Panc1 (cell line): ENCODE measurements at regions not wholly inside any gene's neighbourhood (a gene's known extent, or its start where the extent isn't known, plus 50 kb on each side); places are given as distances from the start of the nearest gene placed in this dataset.
A peak's percentile ranks its signal among the peaks of the same experiment; 100 is the strongest.

ENCODE experiments used
- ATAC-seq: fragments of 200-7000 bp; cut with Tn5 transposase; 2 replicates; pipeline ENCODE4 v1.9.1; 2020; ENCODE audit warnings: mild to moderate bottlenecking, moderate library complexity
- BruUV-seq: library from RNA; stranded (reverse); fragments of 400-500 nt; replicated peaks from 2 replicates; lab custom pipeline; 2021; lab: Mats Ljungman, UMichigan
- CTCF ChIA-PET: fragments of 300-600 bp; sonication (Branson Sonifier 250); formaldehyde crosslinking; loops from one replicate; lab custom pipeline; 2022; ENCODE audit warnings: antibody characterized with exemption; lab: Charles Lee
- POLR2A ChIA-PET: fragments of 300-600 bp; sonication (Branson Sonifier 250); formaldehyde crosslinking; loops from one replicate; lab custom pipeline; 2022; ENCODE audit warnings: antibody characterized with exemption; lab: Charles Lee
- DNase-seq: peaks from one replicate; pipeline ENCODE4 v3.0.0-alpha.2; 2010; ENCODE audit warnings: low read depth, low spot score
- H3K27ac ChIP-seq: 2 replicates; pipeline ENCODE4 v1.5.1; 2011; ENCODE audit warnings: mild to moderate bottlenecking, low read length, inconsistent platforms
- H3K27me3 ChIP-seq: fragments of 200-500 bp; sonication (Bioruptor generic); 2 replicates; pipeline ENCODE4 v1.6.0; 2014; ENCODE audit warnings: low read length, inconsistent platforms; ENCODE audit not compliant: control insufficient read depth, insufficient read depth
- H3K36me3 ChIP-seq: fragments of 200-500 bp; sonication (Bioruptor generic); 2 replicates; pipeline ENCODE4 v1.5.1; 2014; ENCODE audit warnings: inconsistent platforms, mild to moderate bottlenecking, low read length, moderate library complexity; ENCODE audit not compliant: control insufficient read depth, insufficient read depth
- H3K4me1 ChIP-seq: 2 replicates; pipeline ENCODE4 v1.5.1; 2011; ENCODE audit warnings: inconsistent platforms, mild to moderate bottlenecking, low read length, moderate library complexity; ENCODE audit not compliant: control insufficient read depth, insufficient read depth
- H3K4me3 ChIP-seq, 2 experiments: 2 replicates each; pipeline ENCODE4 v1.5.1; 2011 to 2012; ENCODE audit warnings: low read depth in 2 of 2, low read length in 2 of 2, mild to moderate bottlenecking in 2 of 2, inconsistent platforms in 1 of 2, moderate library complexity in 1 of 2
- H3K9me3 ChIP-seq: fragments of 200-500 bp; sonication (Bioruptor generic); 2 replicates; pipeline ENCODE4 v1.5.1; 2014; ENCODE audit warnings: low read depth, mild to moderate bottlenecking, inconsistent platforms, low read length, moderate library complexity; ENCODE audit not compliant: control insufficient read depth, insufficient read depth
- CTCF ChIP-seq: fragments of 450-650 bp; IDR thresholded peaks from 2 replicates; pipeline ENCODE4 v1.5.1; 2017; ENCODE audit warnings: mild to moderate bottlenecking
- POLR2AphosphoS5 ChIP-seq: IDR thresholded peaks from 2 replicates; pipeline ENCODE4 v1.6.1; 2012; ENCODE audit warnings: mild to moderate bottlenecking, low read depth, low read length, moderate library complexity
- REST ChIP-seq, 2 experiments: IDR thresholded peaks; 2 replicates each; pipeline ENCODE4 v1.6.1; 2011 to 2012; ENCODE audit warnings: low read depth in 2 of 2, control low read depth in 1 of 2, low read length in 1 of 2, mild to moderate bottlenecking in 1 of 2, moderate library complexity in 1 of 2; ENCODE audit not compliant: insufficient read depth in 1 of 2
- SIN3A ChIP-seq: IDR thresholded peaks from 2 replicates; pipeline ENCODE4 v1.6.1; 2012; ENCODE audit warnings: low read depth, mild to moderate bottlenecking, low read length, moderate library complexity, borderline replicate concordance; ENCODE audit not compliant: insufficient read depth
- TCF7L2 ChIP-seq: IDR thresholded peaks from 2 replicates; pipeline ENCODE4 v1.6.1; 2011; ENCODE audit warnings: mild to moderate bottlenecking, low read depth, low read length, inconsistent platforms
- in situ Hi-C: cut with HindIII; loops from 2 replicates; pipeline ENCODE4 v1.10.0; 2016; ENCODE audit warnings: low sequenced_read_pairs, low pct_unique_long_range_greater_than_20kb
- intact Hi-C: fragments of 100-400 bp; cut with micrococcal nuclease; formaldehyde crosslinking; loops from one replicate; pipeline ENCODE4 v1.10.0; 2022; ENCODE audit not compliant: unreplicated experiment

GRCh38 chrX:4787971-4788370 lies 1074.5 kb upstream of the PRKX start:
- Histone ChIP-seq H3K36me3 (no peaks in the 10 kb centered on the region), H3K27me3 (no peaks in the 10 kb centered on the region), H3K4me1 (no peaks in the 10 kb centered on the region), H3K9me3 (no peaks in the 10 kb centered on the region), H3K27ac (no peak overlapping the region), H3K4me3 (no peak overlapping the region)
- DNase-seq (no peak), ATAC-seq (no peak)
- TF ChIP-seq CTCF, result peak; percentile 23; the same call in 1 of the 2 replicates
- TF ChIP-seq POLR2AphosphoS5, result no peak
- intact Hi-C loops, result no loop called here
- BruUV-seq, result no TSS peak
- ChIA-PET CTCF (interaction anchor here (0.5 to 0.6 kb wide), 2 partner anchors 18 to 24 kb away, joined by 3 to 5 read pairs; no protein-coding TSS in a partner anchor), POLR2A (no interaction called here)
- in situ Hi-C loops, result no loop called here

GRCh38 chrX:4764888-4765287 lies 1051.4 kb upstream of the PRKX start:
- no peaks in the 10 kb centered on the region for H3K9me3 ChIP-seq
- H3K4me3 ChIP-seq, result no peak overlapping the region
- H3K4me1 ChIP-seq, result no peaks in the 10 kb centered on the region
- ATAC-seq (no peak), DNase-seq (no peak)
- intact Hi-C loops, result no loop called here
- CTCF ChIA-PET, result no interaction called here
- BruUV-seq, result no TSS peak
- POLR2A ChIA-PET, result no interaction called here
- no peak overlapping the region for H3K27ac ChIP-seq
- no peak for TF ChIP-seq SIN3A
- no peak for TF ChIP-seq TCF7L2
- no peak for TF ChIP-seq POLR2AphosphoS5
- TF ChIP-seq CTCF, result no peak
- no peak for TF ChIP-seq REST (IDR thresholded peaks at IDR 0.05; ENCODE audit: insufficient read depth in 1 of 2, low read depth in 2 of 2, low read length in 1 of 2)
- in situ Hi-C loops, result no loop called here
- H3K36me3 ChIP-seq, result no peaks in the 10 kb centered on the region
- no peaks in the 10 kb centered on the region for H3K27me3 ChIP-seq
